Erythroblast (primary cell): ENCODE measurements at regions not wholly inside any gene's neighbourhood (a gene's known extent, or its start where the extent isn't known, plus 50 kb on each side); places are given as distances from the start of the nearest gene placed in this dataset.

Experiments
- GATA1 ChIP-seq: IDR thresholded peaks from 2 replicates; pipeline ENCODE4 v1.6.1; 2011; ENCODE audit warnings: low read depth, mild to moderate bottlenecking, control low read depth, low read length, moderate library complexity
- POLR2A ChIP-seq: IDR thresholded peaks from 2 replicates; pipeline ENCODE4 v1.6.1; 2011; ENCODE audit warnings: mild to moderate bottlenecking, low read length

DNA sequence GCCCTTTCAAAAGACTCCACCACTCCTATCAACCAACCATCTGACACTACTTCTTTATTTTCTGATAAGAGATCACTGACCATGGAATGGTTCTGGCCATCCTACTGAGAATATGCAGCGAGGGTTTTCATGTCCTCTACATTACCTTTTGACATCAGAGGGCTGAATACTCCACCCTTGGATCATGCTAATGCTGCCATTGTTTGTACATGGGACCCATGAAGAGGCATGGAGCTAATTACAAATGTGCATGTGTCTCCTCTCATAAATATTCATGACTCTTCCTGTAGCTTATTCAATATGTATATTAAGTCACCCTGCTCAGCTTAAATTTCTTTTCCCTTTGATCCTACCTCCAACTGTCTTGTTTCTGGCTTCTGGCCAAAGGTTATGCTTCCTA is 1065.8 kb upstream of the GHITM start:
- TF ChIP-seq POLR2A (no peak), GATA1 (no peak)
